Karpas-422 (cell line): ENCODE measurements at regions not wholly inside any gene's neighbourhood (a gene's known extent, or its start where the extent isn't known, plus 50 kb on each side); places are given as distances from the start of the nearest gene placed in this dataset.

Experiments used
- DNase-seq: peaks from one replicate; pipeline ENCODE4 v3.0.0-alpha.2; 2015
- H2AFZ ChIP-seq: fragments of 200-600 bp; sonication (generic); 2 replicates; pipeline ENCODE4 v1.6.1; 2014; ENCODE audit warnings: antibody characterized with exemption, low read length, mixed read lengths
- H3K27ac ChIP-seq: fragments of 200-600 bp; sonication (generic); 2 replicates; pipeline ENCODE4 v1.5.1; 2014; ENCODE audit warnings: mild to moderate bottlenecking, low read length, moderate library complexity
- H3K27me3 ChIP-seq: fragments of 200-600 bp; sonication (generic); 2 replicates; pipeline ENCODE4 v1.6.1; 2014; ENCODE audit warnings: low read length, mixed read lengths
- H3K36me3 ChIP-seq: fragments of 200-600 bp; sonication (generic); 2 replicates; pipeline ENCODE4 v1.6.1; 2014; ENCODE audit warnings: low read length, mixed read lengths; ENCODE audit not compliant: insufficient read depth
- H3K4me1 ChIP-seq: fragments of 200-600 bp; sonication (generic); 2 replicates; pipeline ENCODE4 v1.6.1; 2014; ENCODE audit warnings: mild to moderate bottlenecking, low read length, mixed read lengths
- H3K4me2 ChIP-seq: fragments of 200-600 bp; sonication (generic); 2 replicates; pipeline ENCODE4 v1.6.1; 2014; ENCODE audit warnings: low read length, low read depth, mild to moderate bottlenecking; ENCODE audit not compliant: poor library complexity, severe bottlenecking
- H3K4me3 ChIP-seq: fragments of 200-600 bp; sonication (generic); 2 replicates; pipeline ENCODE4 v1.5.1; 2014; ENCODE audit warnings: mild to moderate bottlenecking, antibody characterized with exemption, low read length, mixed read lengths
- H3K79me2 ChIP-seq: fragments of 200-600 bp; sonication (generic); 2 replicates; pipeline ENCODE4 v1.6.1; 2014; ENCODE audit warnings: mild to moderate bottlenecking, low read length, mixed read lengths
- H3K9ac ChIP-seq: fragments of 200-600 bp; sonication (generic); 2 replicates; pipeline ENCODE4 v1.6.0; 2014; ENCODE audit warnings: low read length
- H3K9me2 ChIP-seq: fragments of 200-600 bp; sonication (generic), shearing (Covaris generic); replicated peaks from 2 replicates; pipeline ENCODE4 v1.6.0; 2014; ENCODE audit warnings: mild to moderate bottlenecking, low read length, moderate library complexity; ENCODE audit not compliant: insufficient read depth
- H3K9me3 ChIP-seq: fragments of 300-700, 200-600 bp; sonication (generic); 2 replicates; pipeline ENCODE4 v1.6.1; 2014; ENCODE audit warnings: low read length, mixed read lengths
- H4K20me1 ChIP-seq: fragments of 200-600 bp; sonication (generic); 2 replicates; pipeline ENCODE4 v1.6.1; 2014; ENCODE audit warnings: mild to moderate bottlenecking, antibody characterized with exemption, low read length, low read depth; ENCODE audit not compliant: insufficient read depth

GRCh38 chr1:4603295-4604110 is 50.9 kb upstream of the AJAP1 start:
- Histone ChIP-seq H4K20me1 (no peaks in the 10 kb centered on the region), H3K27me3 (no peaks in the 10 kb centered on the region), H3K27ac (no peak overlapping the region), H3K79me2 (no peaks in the 10 kb centered on the region), H3K4me3 (no peak overlapping the region), H2AFZ (no peak overlapping the region), H3K36me3 (no peaks in the 10 kb centered on the region), H3K9ac (no peak overlapping the region), H3K9me2 (no peaks in the 10 kb centered on the region), H3K4me2 (no peak overlapping the region), H3K9me3 (no peaks in the 10 kb centered on the region), H3K4me1 (no peaks in the 10 kb centered on the region)
- DNase-seq: no peak
